MV-4-11 (cell line): ENCODE measurements at regions not wholly inside any gene's neighbourhood (a gene's known extent, or its start where the extent isn't known, plus 50 kb on each side); places are given as distances from the start of the nearest gene placed in this dataset.

Experiments
- DNase-seq: peaks from one replicate; lab custom pipeline; 2025; lab: John Stamatoyannopoulos, UW

DNA sequence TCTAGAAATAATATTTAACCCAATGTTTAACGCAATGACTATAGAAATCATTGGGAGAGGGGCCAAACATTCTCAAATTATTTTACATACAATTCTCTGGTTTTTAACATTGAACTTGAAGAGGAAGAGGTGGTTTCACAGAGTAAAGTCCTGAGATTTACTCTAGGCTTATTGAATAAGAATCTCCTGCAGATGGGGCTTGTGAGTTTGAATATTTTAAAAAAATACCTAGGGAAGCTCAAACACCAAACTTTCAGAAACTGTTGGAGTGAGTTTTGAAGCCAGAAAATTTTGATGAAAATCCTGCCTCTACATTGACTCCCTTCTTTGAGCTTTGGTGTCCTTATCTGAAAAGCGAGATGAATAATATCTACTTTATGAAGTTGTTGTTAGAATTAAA lies 906.6 kb downstream of the TUSC7 start:
- DNase-seq: no peak

DNA sequence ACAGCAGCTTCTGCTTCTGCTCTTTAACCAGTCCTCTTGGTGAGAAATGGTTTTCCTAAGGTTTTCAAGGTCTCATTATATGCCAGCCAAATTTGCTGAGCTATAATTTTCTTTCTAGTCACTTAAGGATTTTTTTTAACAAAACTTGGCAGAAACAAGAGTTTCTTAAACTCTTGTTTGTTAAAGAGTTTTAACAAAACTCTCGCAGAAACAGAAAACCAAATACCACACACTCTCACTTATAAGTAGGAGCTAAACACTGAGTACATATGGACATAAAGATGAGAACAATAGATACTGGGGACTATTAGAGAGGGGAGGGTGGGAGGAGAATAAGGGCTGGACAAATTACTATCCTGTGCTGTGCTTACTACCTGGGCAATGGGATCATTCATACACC lies 908.3 kb downstream of the TUSC7 start:
- DNase-seq: no peak

DNA sequence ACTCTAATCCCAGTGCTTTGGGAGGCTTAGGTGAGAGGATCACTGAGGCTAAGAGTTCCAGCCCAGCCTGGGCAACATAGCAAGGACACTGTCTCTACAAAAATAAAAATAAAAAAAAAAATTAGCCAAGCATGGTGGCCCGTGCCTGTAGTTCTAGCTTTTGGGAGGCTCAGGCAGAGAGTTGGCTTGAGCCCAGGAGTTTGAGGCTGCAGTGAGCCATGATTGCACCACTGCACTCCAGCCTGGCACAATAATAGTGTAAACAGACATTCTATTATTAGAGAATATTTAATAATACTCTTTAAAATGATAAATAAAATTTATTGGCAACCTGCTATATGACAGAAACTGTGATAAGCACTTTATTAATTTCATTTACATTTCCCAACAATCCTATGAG lies 908.9 kb downstream of the TUSC7 start:
- DNase-seq: no peak

DNA sequence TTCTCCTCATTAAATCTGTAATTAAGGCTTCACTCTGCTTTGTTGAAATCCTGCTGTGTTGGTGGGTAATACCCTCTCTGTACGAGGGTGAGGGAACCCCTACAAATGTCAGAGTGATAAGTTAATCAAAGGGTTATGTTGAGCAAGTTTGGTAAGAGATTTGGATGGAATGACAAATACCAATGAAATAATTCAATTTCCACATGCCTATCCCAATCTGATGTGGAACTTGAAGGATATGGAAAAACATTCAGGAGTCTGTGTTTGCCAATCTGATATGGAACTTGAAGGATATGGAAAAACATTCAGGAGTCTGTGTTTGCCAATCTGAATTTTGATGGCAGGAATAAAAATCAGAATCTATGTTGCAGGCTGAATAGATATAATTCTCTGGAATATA lies 910.2 kb downstream of the TUSC7 start:
- no peak for DNase-seq

DNA sequence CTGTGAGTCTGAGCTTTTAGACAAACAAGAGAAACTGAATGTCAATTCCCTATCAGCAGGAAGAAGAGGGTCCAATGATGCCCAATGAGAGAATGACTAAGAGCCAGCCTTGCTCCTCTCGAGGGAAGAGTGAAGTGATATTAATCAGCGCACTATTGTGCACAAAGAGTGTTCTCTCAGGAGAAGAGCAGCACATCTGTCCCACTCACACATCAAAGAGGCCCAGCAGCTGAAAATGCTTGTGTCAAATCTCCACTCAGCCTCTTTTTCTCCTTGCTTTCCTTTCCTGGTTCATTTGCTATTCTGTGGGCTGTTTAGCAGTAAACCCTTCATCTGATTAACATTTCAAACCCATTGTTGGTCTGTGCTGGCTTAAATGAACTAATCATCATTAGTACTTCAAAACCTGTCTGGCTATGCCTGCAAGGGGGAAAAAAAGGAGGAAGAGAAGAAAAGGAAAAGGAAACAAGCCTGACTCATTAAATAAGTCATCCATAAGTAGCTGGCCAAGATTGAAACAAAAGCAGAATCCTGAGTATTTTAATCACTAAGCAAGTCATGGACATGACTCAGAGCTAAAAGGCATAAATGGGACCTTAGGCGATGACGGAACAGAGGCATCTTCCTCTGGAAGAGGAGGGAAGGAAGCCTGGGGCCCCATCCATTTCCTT lies 912.7 kb downstream of the TUSC7 start:
- no peak for DNase-seq

DNA sequence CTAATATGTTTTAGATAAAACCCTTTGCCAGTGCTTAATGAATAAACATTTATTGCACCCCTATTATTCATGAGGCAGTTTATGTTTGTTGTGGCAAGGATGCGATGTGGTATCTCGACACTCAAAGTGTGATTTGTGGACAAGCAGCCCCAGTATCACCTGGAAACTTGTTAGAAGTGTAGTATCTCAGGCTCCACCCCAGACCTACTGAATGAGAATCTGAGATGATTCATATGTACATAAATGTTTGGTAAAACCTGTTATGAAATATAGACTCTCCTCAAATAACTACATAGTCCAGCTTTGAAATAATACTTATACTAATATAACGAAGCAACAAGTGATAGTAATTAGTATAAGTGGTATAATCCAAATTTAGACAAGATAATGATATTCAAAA lies 914.8 kb downstream of the TUSC7 start:
- DNase-seq: no peak

DNA sequence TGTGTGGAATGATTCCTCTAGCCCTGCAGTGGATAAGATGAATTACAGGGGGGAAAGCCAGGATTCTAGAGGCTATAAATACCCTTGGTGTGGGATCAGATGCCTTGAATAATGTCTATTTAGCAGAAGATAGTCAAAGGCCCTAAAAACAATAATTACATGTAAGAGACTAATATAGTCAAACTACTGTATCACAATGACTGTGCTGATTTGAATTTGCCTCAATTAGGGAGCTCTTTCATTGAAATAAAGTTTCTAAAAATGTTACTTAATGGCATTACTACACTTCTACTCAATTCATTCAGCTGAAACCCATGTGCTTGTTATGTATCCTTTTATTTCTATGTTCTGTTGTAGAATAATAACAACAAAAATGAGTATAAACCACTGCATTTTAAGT lies 915.6 kb downstream of the TUSC7 start:
- DNase-seq: no peak

DNA sequence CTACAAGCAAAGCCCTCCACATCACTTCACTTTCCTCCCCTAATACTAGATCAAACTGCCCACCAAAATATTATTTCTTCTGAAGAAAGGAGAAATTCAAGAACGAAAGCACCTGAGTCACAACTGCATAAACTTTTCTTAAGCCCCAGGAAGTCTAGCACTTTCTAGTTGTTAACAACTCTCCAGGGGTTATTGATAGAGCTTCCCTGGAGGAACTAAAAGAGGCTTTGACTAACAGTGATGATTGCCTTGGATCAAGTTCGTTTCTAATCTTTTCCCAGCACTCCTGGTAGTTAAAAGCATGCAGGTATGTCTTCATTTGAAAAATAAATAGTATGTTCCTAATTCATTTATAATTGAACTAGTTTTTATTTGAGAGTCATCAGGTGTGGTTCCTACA lies 917.0 kb downstream of the TUSC7 start:
- DNase-seq: no peak

DNA sequence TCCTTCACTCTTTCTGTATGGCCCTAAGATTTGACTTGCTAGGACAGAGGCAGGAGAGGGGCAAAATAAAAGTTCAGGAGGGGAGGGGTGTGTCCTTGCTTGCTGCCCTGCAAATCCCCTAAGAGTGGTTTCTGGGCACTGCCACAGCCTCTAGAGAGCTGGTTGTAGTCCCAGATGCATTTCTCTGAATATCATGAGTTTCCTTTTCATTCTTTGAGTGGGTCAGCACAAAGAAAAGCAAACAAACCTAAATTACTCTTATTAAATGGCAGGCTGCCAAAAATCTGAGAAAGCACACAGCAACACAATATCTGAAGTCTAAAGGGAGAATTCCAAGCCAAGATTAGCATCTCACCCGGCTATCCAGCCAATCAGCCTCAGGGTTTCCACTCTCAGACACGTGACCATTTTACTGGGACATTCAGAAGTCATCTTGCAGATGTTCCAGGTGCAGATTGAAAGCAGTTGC lies 919.3 kb downstream of the TUSC7 start:
- no peak for DNase-seq

DNA sequence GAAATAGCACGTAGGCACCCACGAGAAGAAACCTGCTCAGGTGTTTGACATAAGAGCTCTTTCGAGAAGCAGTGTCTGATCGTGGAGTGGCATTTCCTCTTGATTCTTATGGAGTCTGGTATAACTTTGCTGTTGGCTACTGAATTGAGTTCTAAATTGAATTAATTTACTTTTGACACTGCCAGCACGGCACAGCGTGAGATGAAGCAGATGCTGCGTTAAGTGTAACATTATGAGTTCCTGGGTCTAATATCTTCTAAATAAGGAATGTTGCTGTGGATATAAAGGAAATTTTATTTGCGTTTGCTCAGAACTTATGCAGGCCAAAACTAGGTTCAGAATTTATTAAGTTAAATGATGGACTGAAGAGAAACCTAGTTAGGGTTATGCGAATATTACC lies 919.9 kb downstream of the TUSC7 start:
- no peak for DNase-seq

DNA sequence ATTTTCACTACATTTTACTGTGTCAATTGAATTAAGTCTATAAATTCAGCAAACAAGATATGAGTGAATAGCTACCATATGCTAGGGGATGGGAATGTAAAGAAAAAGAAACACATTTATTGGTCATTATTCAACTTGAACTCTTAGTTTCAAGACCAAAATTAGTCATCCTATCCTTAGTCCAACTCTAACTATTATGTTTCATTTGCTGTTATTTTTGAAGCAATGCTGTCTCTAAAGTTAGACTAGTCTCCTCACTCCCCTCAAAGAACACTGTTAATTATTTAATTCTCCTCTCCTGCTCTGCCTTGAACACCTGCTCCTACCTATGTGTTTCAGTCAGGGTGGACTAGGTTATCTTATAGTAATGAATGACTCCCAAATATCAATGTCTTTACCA lies 920.9 kb downstream of the TUSC7 start:
- no peak for DNase-seq

DNA sequence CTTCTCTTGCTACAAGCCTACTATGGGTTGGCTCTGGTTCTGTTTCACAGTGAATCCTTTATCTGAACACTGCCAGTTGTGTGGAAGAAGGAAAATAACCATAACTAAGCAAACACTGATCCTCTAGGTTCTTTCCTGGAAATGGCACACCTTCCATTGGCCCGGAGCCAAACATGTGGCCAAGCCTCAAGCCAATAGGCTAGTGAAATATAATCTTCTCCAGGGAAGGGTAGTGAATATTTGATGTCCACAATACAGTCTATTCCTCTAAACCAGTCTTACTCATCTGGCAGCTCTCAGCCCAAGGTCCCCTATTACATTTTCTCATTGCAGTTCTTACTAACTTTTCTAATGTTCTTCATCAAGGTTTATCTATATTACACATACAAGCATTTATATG lies 921.3 kb downstream of the TUSC7 start:
- no peak for DNase-seq

DNA sequence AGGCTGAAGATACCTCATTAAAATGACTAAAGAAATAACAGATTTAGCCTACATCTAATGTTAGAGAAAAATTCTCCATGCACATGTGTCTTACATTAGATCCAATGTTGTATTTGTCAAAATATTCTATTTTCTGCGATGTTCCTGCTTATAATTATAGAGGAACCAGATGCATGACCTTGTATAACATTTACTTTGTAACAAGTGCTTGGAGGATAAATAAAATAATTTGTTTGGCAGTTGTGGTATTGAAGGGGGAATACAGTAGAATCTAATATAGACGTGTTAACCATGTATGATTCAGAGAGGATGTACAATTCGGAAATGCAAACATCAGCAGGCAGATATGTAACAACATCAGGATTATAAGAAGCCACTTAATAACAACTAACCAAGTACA lies 922.2 kb downstream of the TUSC7 start:
- DNase-seq: no peak

DNA sequence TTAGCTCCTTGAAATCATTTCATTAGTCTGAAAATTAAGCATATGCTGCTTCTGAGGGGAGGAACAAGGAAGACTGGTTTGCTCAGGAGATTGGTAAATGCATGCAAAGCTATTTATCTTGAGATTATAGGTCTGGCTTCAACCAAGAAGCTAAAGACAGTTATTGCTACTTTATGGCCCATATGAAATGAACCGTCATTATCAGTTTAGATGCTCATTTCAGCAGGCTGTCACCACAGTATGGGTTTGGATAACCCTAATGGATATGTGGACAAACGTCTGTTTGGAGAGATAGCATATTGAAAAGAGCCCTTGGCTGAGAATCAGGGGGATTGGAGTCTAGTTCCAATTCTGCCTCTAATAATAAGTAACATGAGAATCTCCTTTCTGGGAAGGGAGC lies 922.6 kb downstream of the TUSC7 start:
- no peak for DNase-seq

DNA sequence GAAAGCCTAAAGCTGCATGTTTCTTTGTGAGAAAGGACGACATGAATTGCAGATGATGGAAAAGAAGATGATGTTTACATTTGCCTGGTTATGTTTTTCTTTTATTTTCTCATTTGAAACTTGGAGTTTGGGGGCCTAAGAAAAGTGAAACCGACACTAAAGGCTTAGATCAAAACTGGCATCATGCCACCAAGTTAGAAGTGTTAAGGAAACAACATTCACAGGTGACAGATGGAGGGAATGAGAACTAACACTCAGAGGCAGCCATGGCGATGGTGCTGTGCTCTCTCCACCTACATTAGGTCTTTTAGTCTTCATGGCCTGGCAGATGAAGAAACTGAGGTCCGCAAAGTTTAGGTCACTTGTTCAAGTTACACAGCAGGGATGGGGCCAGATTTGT lies 923.6 kb downstream of the TUSC7 start:
- no peak for DNase-seq

DNA sequence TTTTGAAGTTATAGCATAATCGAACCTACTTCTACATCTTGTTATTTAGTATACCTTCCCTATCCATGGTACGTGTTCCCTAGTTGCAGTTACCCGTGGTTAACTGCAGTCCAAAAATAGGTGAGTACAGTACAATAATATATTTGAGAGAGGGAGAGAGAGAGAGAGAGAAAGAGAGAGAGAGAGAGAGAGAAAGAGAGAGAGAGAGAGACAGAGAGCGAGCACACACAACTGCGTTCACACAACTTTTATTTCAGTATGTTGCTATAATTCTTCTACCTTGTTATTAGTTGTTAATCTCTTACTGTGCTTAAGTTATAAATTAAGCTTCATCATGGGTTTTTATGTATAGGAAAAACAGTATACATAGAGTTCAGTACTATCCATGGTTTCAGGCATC lies 928.1 kb downstream of the TUSC7 start:
- no peak for DNase-seq

DNA sequence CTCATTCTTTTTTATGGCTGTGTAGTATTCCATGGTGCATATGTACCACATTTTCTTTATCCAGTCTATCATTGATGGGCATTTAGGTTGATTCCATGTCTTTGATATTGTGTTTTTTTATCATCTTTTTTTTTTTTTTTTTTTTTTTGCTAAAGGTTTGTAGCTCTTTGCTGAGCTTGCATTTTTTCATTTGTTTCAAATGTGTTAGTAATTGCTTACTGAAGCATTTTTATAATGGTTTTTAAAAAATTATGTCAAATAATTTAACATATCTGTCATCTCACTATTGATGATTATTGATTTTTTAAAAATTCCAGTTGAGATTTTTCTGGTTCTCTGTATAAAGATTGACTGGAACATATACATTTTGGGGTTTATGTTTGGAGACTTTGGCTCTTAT lies 934.6 kb downstream of the TUSC7 start:
- DNase-seq: no peak

DNA sequence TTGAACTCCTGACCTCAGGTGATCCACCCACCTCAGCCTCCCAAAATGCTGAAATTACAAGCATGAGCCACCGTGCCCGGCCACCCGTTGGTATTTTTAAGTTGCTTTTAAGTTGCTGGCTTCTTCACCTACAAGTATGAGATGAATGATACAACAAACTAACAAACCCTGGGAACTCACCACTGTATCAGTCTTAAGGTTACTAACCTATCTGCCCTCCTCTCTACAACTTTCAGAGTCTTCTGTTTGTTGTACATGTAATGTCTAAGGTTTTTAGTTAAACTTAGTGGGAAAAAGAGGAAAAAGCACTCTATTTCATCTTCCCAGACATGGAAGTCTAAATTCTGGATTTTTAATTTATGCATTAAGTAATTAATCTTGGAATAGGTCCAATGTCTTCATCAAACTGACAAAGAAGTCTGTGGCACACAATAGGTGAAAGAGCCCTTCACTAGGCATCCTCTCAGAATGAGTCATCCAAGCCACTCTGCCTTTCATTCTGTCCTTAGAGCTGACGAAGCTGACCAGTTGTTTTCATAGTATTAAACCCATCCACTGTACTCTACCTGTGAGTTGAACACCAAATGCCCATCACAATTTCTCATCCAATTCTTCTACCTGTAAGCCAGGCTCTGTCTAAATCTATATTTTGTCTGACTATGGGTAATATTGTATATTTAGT lies 936.1 kb downstream of the TUSC7 start:
- DNase-seq: no peak

DNA sequence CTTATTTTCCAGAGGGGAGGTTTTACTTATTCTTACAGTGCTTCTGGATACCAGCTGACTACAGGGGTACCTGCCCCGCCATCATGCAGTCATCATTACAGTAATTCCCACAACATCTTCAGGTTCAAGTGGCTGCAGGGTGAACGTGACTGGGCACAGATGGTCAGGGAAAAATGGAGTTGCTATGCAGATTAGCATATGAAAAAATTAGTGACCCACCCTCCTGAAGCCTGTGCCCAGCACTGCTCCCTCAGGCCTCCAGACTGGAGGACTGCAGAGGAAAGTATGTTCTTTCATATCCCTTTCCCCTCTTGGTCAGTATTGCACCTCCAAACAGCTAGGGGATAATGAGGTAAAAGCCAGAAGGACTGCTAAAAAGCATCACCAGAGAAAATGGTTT lies 937.9 kb downstream of the TUSC7 start:
- DNase-seq: no peak

DNA sequence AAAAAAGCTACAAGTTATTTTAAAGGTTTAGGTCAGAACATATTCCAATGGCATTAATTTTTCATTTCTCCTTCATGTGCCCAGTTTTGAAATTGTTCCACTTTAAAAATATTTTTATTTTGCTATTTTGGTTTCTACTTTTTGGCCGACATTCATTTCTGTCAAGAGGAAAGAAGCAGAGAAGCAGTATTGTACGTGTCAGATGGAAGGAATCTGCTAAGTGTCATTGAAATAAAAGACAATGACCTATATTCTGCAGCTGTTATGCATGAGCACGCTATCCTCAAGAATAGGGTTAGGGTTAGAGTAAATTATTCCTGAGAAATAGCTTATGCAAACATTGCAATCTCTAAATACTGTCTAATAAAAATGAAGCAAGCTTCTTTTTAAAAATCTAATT lies 941.7 kb downstream of the TUSC7 start:
- DNase-seq: no peak

DNA sequence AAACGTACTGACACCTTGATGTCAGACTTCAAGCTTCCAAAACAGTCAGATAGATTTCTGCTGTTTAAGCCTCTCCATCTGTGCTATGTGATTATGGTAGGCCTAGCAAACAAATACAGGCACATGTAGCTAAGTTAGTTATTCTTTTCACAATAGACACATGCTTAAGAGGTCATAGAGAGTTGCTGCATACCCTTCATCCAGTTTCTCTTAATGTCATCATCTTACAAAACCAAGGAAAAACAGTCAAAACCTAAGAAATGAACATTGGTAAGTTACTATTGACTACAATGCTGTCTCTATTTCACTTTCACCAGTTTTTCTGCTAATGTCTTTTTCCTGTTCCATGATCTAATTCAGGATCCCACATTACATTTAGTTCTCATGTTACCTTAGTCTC lies 946.8 kb downstream of the TUSC7 start:
- DNase-seq: no peak

DNA sequence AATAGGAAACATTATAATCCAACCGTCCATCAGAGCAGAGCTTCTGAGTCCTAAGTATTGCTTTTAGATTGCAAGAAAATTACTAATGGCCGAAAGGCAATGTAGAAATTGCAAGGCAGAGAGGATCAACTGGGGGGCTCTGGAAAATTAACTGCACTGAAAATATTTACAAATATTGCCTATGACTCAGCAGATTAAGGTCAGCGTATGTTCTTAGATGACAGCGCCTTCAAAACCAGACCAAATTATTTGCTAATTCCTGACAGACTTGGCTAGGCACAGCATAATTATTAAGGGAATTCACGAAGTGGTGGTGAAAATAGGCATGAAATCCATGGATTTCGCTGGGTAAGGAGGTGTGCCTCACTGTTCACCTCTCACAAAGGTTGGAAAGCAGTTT lies 947.7 kb downstream of the TUSC7 start:
- no peak for DNase-seq

DNA sequence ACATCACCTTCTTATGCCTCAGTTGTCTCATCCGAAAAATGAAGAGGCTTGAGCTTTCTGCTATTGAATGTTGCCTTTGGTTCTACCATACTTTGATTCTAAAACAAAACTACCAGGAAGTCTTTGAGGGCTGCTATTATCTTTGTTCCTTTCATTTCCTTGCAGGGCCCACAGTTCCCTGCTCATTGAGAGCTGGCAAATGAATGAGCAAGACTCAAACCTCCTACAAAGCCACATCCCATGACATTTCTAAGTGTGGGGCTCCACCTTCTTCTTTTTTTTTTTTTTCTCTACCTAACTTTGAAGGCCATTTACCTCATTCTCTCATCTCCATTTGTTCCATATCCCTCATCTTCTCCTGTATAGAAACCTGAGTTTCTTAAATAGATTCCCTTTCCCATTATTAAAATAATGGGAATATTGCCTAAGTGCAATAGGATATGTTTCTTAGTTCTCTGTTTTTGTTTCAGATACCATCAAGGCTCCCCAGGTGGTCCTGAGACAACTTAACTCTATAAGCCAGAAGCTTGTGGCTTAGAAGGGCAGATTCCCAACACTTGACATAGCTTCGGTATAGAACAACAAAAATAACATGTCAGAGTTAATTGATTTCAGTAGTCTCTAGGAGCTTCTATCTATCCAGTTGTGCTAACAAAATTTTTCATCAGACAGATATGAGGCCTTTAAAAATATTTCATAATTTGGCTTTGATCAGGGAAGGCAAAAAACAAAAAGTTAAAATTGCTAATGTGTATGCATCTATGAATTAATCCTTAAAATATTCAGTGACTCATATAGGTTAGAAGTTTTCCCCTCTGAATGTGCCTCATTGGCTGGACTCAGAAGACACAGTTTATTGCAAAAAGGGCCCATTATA lies 951.6 kb downstream of the TUSC7 start:
- no peak for DNase-seq
